ENCODE measurements at regions not wholly inside any gene's neighbourhood (a gene's known extent, or its start where the extent isn't known, plus 50 kb on each side); places are given as distances from the start of the nearest gene placed in this dataset.
"Not testable (repeated sequence)": the region's sequence is repeated elsewhere in the genome, so short reads cannot be mapped to it uniquely, and the experiment has no call there.

DNA sequence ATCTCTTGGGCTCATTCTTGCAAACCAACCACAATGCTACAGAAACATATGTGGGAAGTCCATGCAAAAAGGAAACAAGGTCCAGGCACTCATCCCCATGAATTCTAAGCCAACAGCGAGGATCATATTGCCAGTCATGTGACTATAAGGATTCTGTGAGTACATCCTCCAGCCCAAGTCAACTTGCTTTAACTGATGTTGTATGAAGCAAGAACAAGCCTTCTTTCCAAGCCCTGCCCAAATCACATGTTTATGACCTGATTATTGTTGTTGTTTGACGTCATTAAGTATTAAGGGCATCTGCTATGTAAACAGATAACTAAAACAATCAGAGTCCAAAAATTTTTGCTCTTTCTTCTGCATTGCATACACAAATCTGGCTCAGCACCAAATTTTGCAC is 78.2 kb upstream of the MON1B start:
- H3K9ac ChIP-seq (ENCODE audit: low read depth in 2 of 2, low read length in 2 of 2), result no peak overlapping the region
- no peak overlapping the region for H3K4me3 ChIP-seq
- H3K9me3 ChIP-seq, result no peaks in the 10 kb centered on the region
- H3K4me1 ChIP-seq, result no peaks in the 10 kb centered on the region
- no peak for DNase-seq
- intact Hi-C loops (cut with DNase I), result no loop called here
- TF ChIP-seq, protein P1, sequence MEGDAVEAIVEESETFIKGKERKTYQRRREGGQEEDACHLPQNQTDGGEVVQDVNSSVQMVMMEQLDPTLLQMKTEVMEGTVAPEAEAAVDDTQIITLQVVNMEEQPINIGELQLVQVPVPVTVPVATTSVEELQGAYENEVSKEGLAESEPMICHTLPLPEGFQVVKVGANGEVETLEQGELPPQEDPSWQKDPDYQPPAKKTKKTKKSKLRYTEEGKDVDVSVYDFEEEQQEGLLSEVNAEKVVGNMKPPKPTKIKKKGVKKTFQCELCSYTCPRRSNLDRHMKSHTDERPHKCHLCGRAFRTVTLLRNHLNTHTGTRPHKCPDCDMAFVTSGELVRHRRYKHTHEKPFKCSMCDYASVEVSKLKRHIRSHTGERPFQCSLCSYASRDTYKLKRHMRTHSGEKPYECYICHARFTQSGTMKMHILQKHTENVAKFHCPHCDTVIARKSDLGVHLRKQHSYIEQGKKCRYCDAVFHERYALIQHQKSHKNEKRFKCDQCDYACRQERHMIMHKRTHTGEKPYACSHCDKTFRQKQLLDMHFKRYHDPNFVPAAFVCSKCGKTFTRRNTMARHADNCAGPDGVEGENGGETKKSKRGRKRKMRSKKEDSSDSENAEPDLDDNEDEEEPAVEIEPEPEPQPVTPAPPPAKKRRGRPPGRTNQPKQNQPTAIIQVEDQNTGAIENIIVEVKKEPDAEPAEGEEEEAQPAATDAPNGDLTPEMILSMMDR (IDR thresholded peaks at IDR 0.05), result no peak
- no peak overlapping the region for H3K27ac ChIP-seq
- no peaks in the 10 kb centered on the region for H3K36me3 ChIP-seq
- H3K27me3 ChIP-seq, result no peaks in the 10 kb centered on the region

DNA sequence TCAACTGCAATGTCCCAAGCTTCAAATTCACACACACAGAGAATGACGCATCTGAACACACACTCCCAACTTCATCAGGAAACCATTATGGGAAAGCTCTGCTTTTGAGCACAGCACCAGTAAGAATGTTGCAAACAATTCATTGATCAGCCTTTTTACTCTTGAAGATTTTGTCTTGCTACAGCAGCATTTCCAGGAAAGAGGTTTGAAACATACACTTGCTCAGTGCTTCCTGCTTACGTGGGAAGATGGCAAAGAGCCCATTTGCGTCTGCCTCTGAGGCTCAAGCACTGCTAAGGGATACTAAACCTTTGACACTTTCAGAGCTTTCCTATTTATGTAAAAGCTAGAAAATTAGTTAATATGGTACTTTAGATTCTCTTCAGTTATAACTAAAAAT is 77.2 kb upstream of the MON1B start:
- intact Hi-C loops (cut with DNase I), result no loop called here
- Histone ChIP-seq H3K36me3 (no peaks in the 10 kb centered on the region), H3K27ac (no peak overlapping the region), H3K4me1 (no peaks in the 10 kb centered on the region), H3K9me3 (no peaks in the 10 kb centered on the region), H3K9ac (ENCODE audit: low read depth in 2 of 2, low read length in 2 of 2) (no peak overlapping the region), H3K27me3 (no peaks in the 10 kb centered on the region), H3K4me3 (no peak overlapping the region)
- TF ChIP-seq, protein P1 (IDR thresholded peaks at IDR 0.05), result no peak
- DNase-seq, result no peak

DNA sequence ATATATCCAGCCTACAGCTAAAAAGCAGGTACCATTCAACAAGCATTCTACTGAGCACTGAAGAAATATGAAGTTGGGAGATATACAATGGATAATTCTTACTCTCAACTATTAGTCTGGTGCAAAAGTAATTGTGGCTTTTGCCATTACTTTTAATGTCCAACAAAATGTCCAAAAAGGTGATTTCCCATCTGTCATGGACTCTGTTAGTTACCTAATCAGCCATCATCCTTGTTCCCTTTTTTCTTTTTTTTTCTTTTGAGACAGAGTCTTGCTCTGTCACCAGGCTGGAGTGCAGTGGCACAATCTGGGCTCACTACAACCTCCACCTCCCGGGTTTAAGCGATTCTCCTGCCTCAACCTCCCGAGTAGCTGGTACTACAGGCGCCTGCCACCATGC is 76.6 kb upstream of the MON1B start:
- intact Hi-C loops (cut with DNase I); H3K36me3 ChIP-seq; H3K4me3 ChIP-seq; DNase-seq; H3K9ac ChIP-seq (ENCODE audit: low read depth in 2 of 2, low read length in 2 of 2); H3K27me3 ChIP-seq; H3K4me1 ChIP-seq; H3K9me3 ChIP-seq; H3K27ac ChIP-seq: not testable (repeated sequence)

DNA sequence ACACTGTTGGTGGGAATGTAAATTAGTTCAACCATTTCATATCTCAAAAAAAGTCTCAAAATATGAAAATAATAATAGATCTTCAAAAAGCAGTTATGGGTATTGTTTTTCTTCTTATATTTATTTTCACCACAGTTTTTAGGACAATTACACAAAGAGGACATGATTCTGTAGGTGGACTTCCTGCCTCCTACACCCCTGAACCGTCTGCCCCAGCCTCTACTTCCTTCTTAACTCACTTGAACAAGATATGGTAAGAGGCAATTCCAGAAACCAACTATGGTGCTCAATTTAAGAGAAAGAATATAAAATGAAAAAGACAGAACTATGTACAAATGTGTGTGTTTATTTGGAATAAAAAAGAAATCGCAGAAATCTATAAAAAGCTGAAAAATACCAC is 74.1 kb upstream of the MON1B start:
- TF ChIP-seq, protein P1 (IDR thresholded peaks at IDR 0.05), result no peak

DNA sequence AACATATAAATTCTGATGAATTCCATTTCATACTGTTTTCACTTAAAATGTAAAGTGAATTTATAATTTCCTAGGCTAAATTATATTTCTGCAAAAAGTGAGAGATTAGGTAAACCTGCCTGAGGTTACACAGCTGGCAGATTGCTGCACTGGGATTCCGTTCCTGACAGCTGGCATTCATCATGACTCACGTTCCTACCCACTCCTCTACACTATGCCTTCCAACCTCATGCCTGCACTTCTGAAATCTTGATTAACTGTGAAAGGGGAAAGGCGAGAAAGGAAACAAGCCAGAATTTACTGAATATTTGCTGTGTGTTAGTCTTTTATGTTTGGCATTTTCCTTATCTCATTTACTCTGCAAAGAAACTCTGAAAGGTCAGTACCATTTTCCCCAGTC is 73.3 kb upstream of the MON1B start:
- Histone ChIP-seq H3K9ac (ENCODE audit: low read depth in 2 of 2, low read length in 2 of 2) (no peak overlapping the region), H3K27ac (no peak overlapping the region), H3K4me3 (no peak overlapping the region), H3K4me1 (no peaks in the 10 kb centered on the region), H3K9me3 (no peaks in the 10 kb centered on the region), H3K27me3 (no peaks in the 10 kb centered on the region), H3K36me3 (no peaks in the 10 kb centered on the region)
- no peak for DNase-seq
- intact Hi-C loops (cut with DNase I), result no loop called here
- TF ChIP-seq, protein P1 (IDR thresholded peaks at IDR 0.05), result no peak

More for the DNA sequence above, 74.1 kb upstream of the MON1B start:
- Histone ChIP-seq H3K36me3 (no peaks in the 10 kb centered on the region), H3K27me3 (no peaks in the 10 kb centered on the region), H3K9me3 (no peaks in the 10 kb centered on the region), H3K9ac (ENCODE audit: low read depth in 2 of 2, low read length in 2 of 2) (no peak overlapping the region), H3K4me1 (no peaks in the 10 kb centered on the region), H3K27ac (no peak overlapping the region), H3K4me3 (no peak overlapping the region)
- intact Hi-C loops (cut with DNase I), result no loop called here
- no peak for DNase-seq

DNA sequence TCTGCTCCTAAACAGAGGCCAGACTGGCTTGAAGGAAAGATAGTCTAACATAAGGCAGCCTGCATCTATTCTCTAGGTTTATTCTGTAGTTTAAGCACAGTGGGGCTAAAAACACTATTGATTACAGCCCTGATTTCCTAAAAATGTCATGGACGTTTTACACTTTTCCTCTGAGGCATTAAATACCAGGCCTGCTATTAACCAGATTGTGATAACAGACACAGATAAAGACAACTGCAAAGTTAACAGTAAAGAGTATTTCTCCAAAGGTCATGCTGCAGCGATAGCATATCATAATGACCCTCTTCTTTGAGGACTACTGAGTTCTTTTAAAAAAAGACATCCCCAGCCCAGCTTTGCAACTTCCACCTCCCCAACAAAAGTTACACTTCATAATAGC is 59.6 kb upstream of the MON1B start:
- Histone ChIP-seq H3K36me3 (no peaks in the 10 kb centered on the region), H3K4me1 (no peaks in the 10 kb centered on the region), H3K4me3 (no peak overlapping the region), H3K27me3 (no peaks in the 10 kb centered on the region), H3K9me3 (no peaks in the 10 kb centered on the region), H3K9ac (ENCODE audit: low read depth in 2 of 2, low read length in 2 of 2) (no peak overlapping the region), H3K27ac (no peak overlapping the region)
- no peak for DNase-seq
- intact Hi-C loops (cut with DNase I), result no loop called here
- TF ChIP-seq, protein P1 (IDR thresholded peaks at IDR 0.05), result no peak

Measured in colonic mucosa (tissue), 4 donors.